ENCODE measurements at regions not wholly inside any gene's neighbourhood (a gene's known extent, or its start where the extent isn't known, plus 50 kb on each side); places are given as distances from the start of the nearest gene placed in this dataset.

DNA sequence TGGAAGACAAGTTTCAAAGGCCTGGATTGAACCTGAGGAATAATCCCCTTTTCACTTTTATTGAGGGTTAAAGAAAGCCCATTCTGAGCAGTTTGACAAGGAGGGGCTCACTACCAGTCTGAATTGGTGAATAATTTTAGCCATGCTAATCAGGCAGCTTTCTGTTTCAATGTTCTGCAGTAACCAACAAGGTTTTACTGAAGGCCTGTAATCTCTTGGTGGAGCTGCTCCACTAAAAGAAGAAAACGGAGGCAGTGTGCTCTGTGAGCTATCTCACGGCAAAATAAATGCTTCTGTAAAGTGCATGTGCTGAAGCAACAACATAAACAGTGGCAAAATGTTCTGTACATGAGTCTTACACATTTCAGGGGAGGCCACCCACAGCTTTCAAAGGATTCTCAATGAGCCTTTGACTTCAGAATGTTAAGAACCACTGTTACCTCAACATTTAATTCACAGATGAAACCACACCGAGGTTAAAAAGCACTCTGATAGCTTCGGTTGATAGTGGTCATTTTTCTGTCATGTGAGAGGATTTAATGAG lies 111.2 kb downstream of the LRIG3 start:
- H3K79me2 ChIP-seq (ENCODE audit: low read length) = no peaks in the 10 kb centered on the region
- H3K4me3 ChIP-seq (ENCODE audit: low read length) = no peak overlapping the region
- no peak for DNase-seq
- H2AFZ ChIP-seq (ENCODE audit: low read length) = no peak overlapping the region
- H4K20me1 ChIP-seq (ENCODE audit: insufficient read depth, low read depth, low read length) = no peaks in the 10 kb centered on the region
- H3K4me1 ChIP-seq (ENCODE audit: low read length) = no peaks in the 10 kb centered on the region
- H3K9me3 ChIP-seq (ENCODE audit: low read length) = no peaks in the 10 kb centered on the region
- H3K36me3 ChIP-seq (ENCODE audit: insufficient read depth, low read length) = no peaks in the 10 kb centered on the region
- H3K4me2 ChIP-seq (ENCODE audit: low read depth, low read length, poor library complexity, severe bottlenecking) = no peak overlapping the region
- no peaks in the 10 kb centered on the region for H3K9me2 ChIP-seq (replicated peaks; ENCODE audit: insufficient read depth, low read length)
- no peaks in the 10 kb centered on the region for H3K27me3 ChIP-seq (ENCODE audit: low read length)
- no peak overlapping the region for H3K9ac ChIP-seq (ENCODE audit: low read length)
- H3K27ac ChIP-seq (ENCODE audit: low read length) = no peak overlapping the region

DNA sequence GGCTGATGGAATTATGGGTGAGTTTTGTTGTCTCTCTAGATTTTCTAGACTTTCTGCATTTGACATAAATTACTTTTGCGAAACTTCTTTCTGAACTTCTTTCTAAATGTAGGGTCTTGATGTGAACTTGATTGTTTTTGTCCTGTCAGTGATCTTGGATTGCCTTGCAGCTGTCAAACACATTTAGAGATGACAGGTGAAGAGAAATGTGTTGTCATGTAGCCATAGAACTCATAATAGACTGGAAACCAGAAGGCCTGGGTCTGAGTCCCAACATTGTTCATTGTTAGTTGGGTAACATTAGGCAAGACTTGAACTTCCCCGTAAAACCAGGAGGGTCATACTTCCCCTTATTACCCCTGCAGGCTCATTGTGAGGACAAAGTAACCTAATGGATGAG lies 109.0 kb downstream of the LRIG3 start:
- Histone ChIP-seq H3K9ac (ENCODE audit: low read length) (no peak overlapping the region), H4K20me1 (ENCODE audit: insufficient read depth, low read depth, low read length) (no peaks in the 10 kb centered on the region), H3K79me2 (ENCODE audit: low read length) (no peaks in the 10 kb centered on the region), H3K27me3 (ENCODE audit: low read length) (no peaks in the 10 kb centered on the region), H3K27ac (ENCODE audit: low read length) (no peak overlapping the region), H3K4me2 (ENCODE audit: low read depth, low read length, poor library complexity, severe bottlenecking) (no peak overlapping the region), H3K4me1 (ENCODE audit: low read length) (no peaks in the 10 kb centered on the region), H3K36me3 (ENCODE audit: insufficient read depth, low read length) (no peaks in the 10 kb centered on the region), H3K9me2 (replicated peaks; ENCODE audit: insufficient read depth, low read length) (no peaks in the 10 kb centered on the region), H2AFZ (ENCODE audit: low read length) (no peak overlapping the region), H3K9me3 (ENCODE audit: low read length) (no peaks in the 10 kb centered on the region), H3K4me3 (ENCODE audit: low read length) (no peak overlapping the region)
- no peak for DNase-seq

DNA sequence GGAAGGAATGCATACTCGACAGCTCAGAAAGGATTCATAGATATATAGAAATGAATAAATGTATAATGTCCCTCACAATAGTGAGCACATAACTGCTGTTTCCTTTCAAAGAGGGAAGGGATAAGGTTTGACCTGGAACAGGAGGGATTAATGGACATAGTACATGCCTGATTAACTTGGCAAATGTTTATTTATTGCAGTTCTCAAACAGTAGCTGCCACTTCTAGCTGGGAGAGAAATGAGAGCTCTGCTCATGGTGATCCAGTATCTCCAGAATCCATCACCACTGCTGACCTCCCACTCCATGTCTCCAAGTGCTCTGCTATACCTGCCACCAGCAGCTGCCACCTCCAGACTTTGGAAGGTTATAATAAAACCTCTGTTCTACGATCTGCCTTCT lies 108.1 kb downstream of the LRIG3 start:
- DNase-seq = no peak
- no peaks in the 10 kb centered on the region for H3K36me3 ChIP-seq (ENCODE audit: insufficient read depth, low read length)
- no peaks in the 10 kb centered on the region for H3K4me1 ChIP-seq (ENCODE audit: low read length)
- no peak overlapping the region for H3K4me3 ChIP-seq (ENCODE audit: low read length)
- H3K27me3 ChIP-seq (ENCODE audit: low read length) = no peaks in the 10 kb centered on the region
- no peaks in the 10 kb centered on the region for H3K9me3 ChIP-seq (ENCODE audit: low read length)
- no peaks in the 10 kb centered on the region for H4K20me1 ChIP-seq (ENCODE audit: insufficient read depth, low read depth, low read length)
- H3K27ac ChIP-seq (ENCODE audit: low read length) = no peak overlapping the region
- no peak overlapping the region for H3K9ac ChIP-seq (ENCODE audit: low read length)
- H2AFZ ChIP-seq (ENCODE audit: low read length) = no peak overlapping the region
- no peak overlapping the region for H3K4me2 ChIP-seq (ENCODE audit: low read depth, low read length, poor library complexity, severe bottlenecking)
- no peaks in the 10 kb centered on the region for H3K9me2 ChIP-seq (replicated peaks; ENCODE audit: insufficient read depth, low read length)
- H3K79me2 ChIP-seq (ENCODE audit: low read length) = no peaks in the 10 kb centered on the region

DNA sequence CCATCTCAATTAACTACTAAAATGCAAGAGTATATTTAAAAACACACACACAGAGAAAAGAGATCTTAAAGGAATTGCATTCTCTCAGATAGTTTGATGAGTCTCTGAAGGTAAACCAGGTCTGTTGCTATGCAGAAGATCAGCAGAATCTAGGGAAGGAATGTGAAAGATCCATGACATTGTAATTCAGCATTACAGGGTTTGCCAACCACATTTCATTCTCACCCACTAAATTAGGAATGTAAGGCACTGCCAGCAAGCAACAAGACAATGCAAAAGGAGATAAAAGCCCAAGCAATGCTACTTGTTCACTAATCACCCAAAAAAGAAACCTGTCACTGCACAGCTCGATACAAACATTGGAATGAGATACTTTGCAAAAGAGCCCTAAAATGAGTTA lies 106.3 kb downstream of the LRIG3 start:
- Histone ChIP-seq H4K20me1 (ENCODE audit: insufficient read depth, low read depth, low read length) (no peaks in the 10 kb centered on the region), H3K79me2 (ENCODE audit: low read length) (no peaks in the 10 kb centered on the region), H3K4me2 (ENCODE audit: low read depth, low read length, poor library complexity, severe bottlenecking) (no peak overlapping the region), H3K36me3 (ENCODE audit: insufficient read depth, low read length) (no peaks in the 10 kb centered on the region), H3K4me3 (ENCODE audit: low read length) (no peak overlapping the region), H3K9me3 (ENCODE audit: low read length) (no peaks in the 10 kb centered on the region), H3K27me3 (ENCODE audit: low read length) (no peaks in the 10 kb centered on the region), H3K9ac (ENCODE audit: low read length) (no peak overlapping the region), H3K9me2 (replicated peaks; ENCODE audit: insufficient read depth, low read length) (no peaks in the 10 kb centered on the region), H2AFZ (ENCODE audit: low read length) (no peak overlapping the region), H3K4me1 (ENCODE audit: low read length) (no peaks in the 10 kb centered on the region), H3K27ac (ENCODE audit: low read length) (no peak overlapping the region)
- no peak for DNase-seq

DNA sequence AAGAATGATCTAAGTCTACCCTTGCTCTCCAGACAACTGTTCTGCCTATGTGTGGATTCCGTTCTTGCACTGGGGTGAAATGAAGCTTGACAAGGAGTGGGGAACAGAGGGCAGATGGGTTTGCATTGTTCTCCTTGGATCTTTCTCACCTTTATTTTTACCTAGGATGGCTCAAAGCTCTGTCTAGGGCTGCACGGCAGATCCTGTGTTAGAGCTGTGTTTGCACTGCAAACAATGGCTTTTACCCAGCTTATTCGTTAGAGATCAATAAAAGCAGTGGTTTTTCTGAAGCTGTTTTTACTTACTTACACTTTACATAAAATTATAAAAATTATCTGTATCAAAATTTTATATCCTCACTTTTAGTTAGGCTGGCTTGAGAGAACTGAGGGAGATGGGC lies 105.1 kb downstream of the LRIG3 start:
- Histone ChIP-seq H2AFZ (ENCODE audit: low read length) (no peak overlapping the region), H3K36me3 (ENCODE audit: insufficient read depth, low read length) (no peaks in the 10 kb centered on the region), H3K27me3 (ENCODE audit: low read length) (no peaks in the 10 kb centered on the region), H3K9ac (ENCODE audit: low read length) (no peak overlapping the region), H4K20me1 (ENCODE audit: insufficient read depth, low read depth, low read length) (no peaks in the 10 kb centered on the region), H3K9me2 (replicated peaks; ENCODE audit: insufficient read depth, low read length) (no peaks in the 10 kb centered on the region), H3K27ac (ENCODE audit: low read length) (no peak overlapping the region), H3K9me3 (ENCODE audit: low read length) (no peaks in the 10 kb centered on the region), H3K79me2 (ENCODE audit: low read length) (no peaks in the 10 kb centered on the region), H3K4me2 (ENCODE audit: low read depth, low read length, poor library complexity, severe bottlenecking) (no peak overlapping the region), H3K4me3 (ENCODE audit: low read length) (no peak overlapping the region), H3K4me1 (ENCODE audit: low read length) (no peaks in the 10 kb centered on the region)
- no peak for DNase-seq

DNA sequence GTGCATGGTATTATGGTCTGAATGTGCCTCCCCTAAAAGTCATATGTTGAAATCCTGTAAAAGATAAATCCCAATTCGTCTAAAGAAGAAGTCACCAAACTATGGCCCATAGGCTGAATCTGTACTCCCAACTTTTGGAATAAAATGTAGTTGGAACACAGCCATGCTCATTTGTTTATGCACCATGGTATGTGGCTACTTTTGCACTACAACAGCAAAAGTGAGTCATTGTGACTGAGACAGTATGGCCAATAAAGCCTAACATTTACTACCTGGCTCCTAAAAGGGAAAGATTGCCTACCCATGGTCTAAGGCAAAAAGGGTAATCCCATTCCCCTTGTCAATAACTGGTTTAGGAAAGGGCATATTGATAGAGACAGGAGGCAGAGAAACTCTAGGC lies 101.8 kb downstream of the LRIG3 start:
- Histone ChIP-seq H3K27me3 (ENCODE audit: low read length) (no peaks in the 10 kb centered on the region), H3K4me1 (ENCODE audit: low read length) (no peaks in the 10 kb centered on the region), H3K27ac (ENCODE audit: low read length) (no peak overlapping the region), H3K9ac (ENCODE audit: low read length) (no peak overlapping the region), H3K4me3 (ENCODE audit: low read length) (no peak overlapping the region), H2AFZ (ENCODE audit: low read length) (no peak overlapping the region), H3K9me3 (ENCODE audit: low read length) (no peaks in the 10 kb centered on the region), H4K20me1 (ENCODE audit: insufficient read depth, low read depth, low read length) (no peaks in the 10 kb centered on the region), H3K9me2 (replicated peaks; ENCODE audit: insufficient read depth, low read length) (no peaks in the 10 kb centered on the region), H3K4me2 (ENCODE audit: low read depth, low read length, poor library complexity, severe bottlenecking) (no peak overlapping the region), H3K79me2 (ENCODE audit: low read length) (no peaks in the 10 kb centered on the region), H3K36me3 (ENCODE audit: insufficient read depth, low read length) (no peaks in the 10 kb centered on the region)
- DNase-seq = no peak

DNA sequence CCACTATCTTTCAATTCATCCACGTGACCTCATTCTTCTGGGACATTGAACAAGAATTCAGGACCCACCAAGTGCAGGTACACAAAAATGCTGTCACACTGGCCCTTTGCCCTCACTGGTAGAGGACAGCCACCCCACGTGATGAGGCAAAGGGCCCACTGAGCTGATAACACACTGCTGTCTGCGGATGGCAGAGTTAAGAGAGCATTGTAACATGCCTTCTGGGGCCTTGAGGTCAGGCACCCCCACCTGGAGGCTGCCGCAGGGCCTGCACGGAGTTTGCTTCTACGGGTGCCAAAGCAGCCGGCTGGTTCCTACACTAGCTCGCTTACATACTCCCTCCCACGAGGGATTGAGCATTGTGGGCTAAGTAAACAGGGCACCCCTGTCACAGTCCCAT lies 101.0 kb downstream of the LRIG3 start:
- Histone ChIP-seq H3K9ac (ENCODE audit: low read length) (no peak overlapping the region), H3K4me3 (ENCODE audit: low read length) (no peak overlapping the region), H3K4me2 (ENCODE audit: low read depth, low read length, poor library complexity, severe bottlenecking) (no peak overlapping the region)

DNA sequence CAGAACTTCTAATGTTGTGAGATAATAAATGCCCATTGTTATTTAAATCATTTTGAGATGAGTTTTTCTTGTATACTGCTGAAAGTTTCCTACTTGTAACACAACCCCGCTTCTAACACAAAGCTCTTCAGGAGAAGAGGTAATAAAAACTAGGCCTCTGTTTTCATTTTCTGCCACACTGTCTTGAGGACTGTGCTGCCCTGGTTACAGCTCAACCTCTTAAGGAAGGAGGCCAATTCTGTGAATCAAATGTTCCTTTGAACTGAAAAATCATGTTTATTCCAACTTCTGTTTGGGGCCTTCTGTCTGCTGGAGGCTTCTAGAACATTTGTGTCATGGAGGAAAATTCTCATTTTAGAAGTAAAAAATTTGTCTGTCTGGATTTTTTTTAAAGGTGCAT lies 100.3 kb downstream of the LRIG3 start:
- no peaks in the 10 kb centered on the region for H3K79me2 ChIP-seq (ENCODE audit: low read length)
- DNase-seq = no peak

More for the DNA sequence above, 101.0 kb downstream of the LRIG3 start:
- Histone ChIP-seq H3K9me2 (replicated peaks; ENCODE audit: insufficient read depth, low read length) (no peaks in the 10 kb centered on the region), H3K4me1 (ENCODE audit: low read length) (no peaks in the 10 kb centered on the region), H4K20me1 (ENCODE audit: insufficient read depth, low read depth, low read length) (no peaks in the 10 kb centered on the region), H3K9me3 (ENCODE audit: low read length) (no peaks in the 10 kb centered on the region), H3K79me2 (ENCODE audit: low read length) (no peaks in the 10 kb centered on the region), H3K27ac (ENCODE audit: low read length) (no peak overlapping the region), H3K27me3 (ENCODE audit: low read length) (no peaks in the 10 kb centered on the region), H2AFZ (ENCODE audit: low read length) (no peak overlapping the region), H3K36me3 (ENCODE audit: insufficient read depth, low read length) (no peaks in the 10 kb centered on the region)
- no peak for DNase-seq

More for the DNA sequence above, 100.3 kb downstream of the LRIG3 start:
- Histone ChIP-seq H4K20me1 (ENCODE audit: insufficient read depth, low read depth, low read length) (no peaks in the 10 kb centered on the region), H3K4me1 (ENCODE audit: low read length) (no peaks in the 10 kb centered on the region), H3K9me3 (ENCODE audit: low read length) (no peaks in the 10 kb centered on the region), H3K36me3 (ENCODE audit: insufficient read depth, low read length) (no peaks in the 10 kb centered on the region), H3K4me3 (ENCODE audit: low read length) (no peak overlapping the region), H3K4me2 (ENCODE audit: low read depth, low read length, poor library complexity, severe bottlenecking) (no peak overlapping the region), H3K27me3 (ENCODE audit: low read length) (no peaks in the 10 kb centered on the region), H3K27ac (ENCODE audit: low read length) (no peak overlapping the region), H2AFZ (ENCODE audit: low read length) (no peak overlapping the region), H3K9ac (ENCODE audit: low read length) (no peak overlapping the region), H3K9me2 (replicated peaks; ENCODE audit: insufficient read depth, low read length) (no peaks in the 10 kb centered on the region)
